DMS79 treated with DMSO at 0.1 percent for 48 hours (cell line): ENCODE measurements at regions not wholly inside any gene's neighbourhood (a gene's known extent, or its start where the extent isn't known, plus 50 kb on each side); places are given as distances from the start of the nearest gene placed in this dataset.
A peak's percentile ranks its signal among the peaks of the same experiment; 100 is the strongest.
"Not testable (repeated sequence)": the region's sequence is repeated elsewhere in the genome, so short reads cannot be mapped to it uniquely, and the experiment has no call there.

ENCODE experiments used
- DNase-seq: peaks from one replicate; lab custom pipeline; 2025; lab: John Stamatoyannopoulos, UW

GRCh38 chr13:32828711-32829110 is 187.5 kb upstream of the KL start:
- DNase-seq: no peak

- no peak for DNase-seq
These were observed 187.0 kb upstream of the KL start for GRCh38 chr13:32829269-32829668.

- no peak for DNase-seq
These were observed 186.4 kb upstream of the KL start for GRCh38 chr13:32829676-32830335.

GRCh38 chr13:32830336-32831031 is 185.7 kb upstream of the KL start:
- no peak for DNase-seq

- no peak for DNase-seq
These were observed 178.8 kb upstream of the KL start for GRCh38 chr13:32837307-32837972.

- DNase-seq: no peak
These were observed 178.0 kb upstream of the KL start for GRCh38 chr13:32837973-32838927.

- peak; percentile 31 for DNase-seq
These were observed 177.3 kb upstream of the KL start for GRCh38 chr13:32838945-32839344.

- DNase-seq: no peak
These were observed 176.1 kb upstream of the KL start for GRCh38 chr13:32840113-32840512.

GRCh38 chr13:32840989-32841713 is 175.1 kb upstream of the KL start:
- peak; percentile 65 for DNase-seq

- peak; percentile 25 for DNase-seq
These were observed 170.0 kb upstream of the KL start for GRCh38 chr13:32845952-32846950.

GRCh38 chr13:32847976-32848375 is 168.2 kb upstream of the KL start:
- DNase-seq: not testable (repeated sequence)

GRCh38 chr13:32849369-32849768 is 166.9 kb upstream of the KL start:
- no peak for DNase-seq

- no peak for DNase-seq
These were observed 165.7 kb upstream of the KL start for GRCh38 chr13:32850316-32851052.

- DNase-seq: peak; percentile 27
These were observed 164.8 kb upstream of the KL start for GRCh38 chr13:32851083-32852069.

- DNase-seq: no peak
These were observed 163.7 kb upstream of the KL start for GRCh38 chr13:32852526-32852925.

GRCh38 chr13:32857077-32857476 is 159.1 kb upstream of the KL start:
- DNase-seq: no peak

- no peak for DNase-seq
These were observed 158.5 kb upstream of the KL start for GRCh38 chr13:32857689-32858088.

- no peak for DNase-seq
These were observed 156.4 kb upstream of the KL start for GRCh38 chr13:32859707-32860292.
